ENCODE measurements at regions not wholly inside any gene's neighbourhood (a gene's known extent, or its start where the extent isn't known, plus 50 kb on each side); places are given as distances from the start of the nearest gene placed in this dataset.

GRCh38 chr3:87626546-87626945 is 350.2 kb upstream of the POU1F1 start:
- DNase-seq (no peak), ATAC-seq (no peak)
- H3K4me1 ChIP-seq: no peaks in the 10 kb centered on the region
- H3K27me3 ChIP-seq: no peaks in the 10 kb centered on the region
- TF ChIP-seq CTCF (IDR thresholded peaks at IDR 0.05): no peak
- H3K9me3 ChIP-seq: no peaks in the 10 kb centered on the region
- H3K36me3 ChIP-seq: no peaks in the 10 kb centered on the region
- intact Hi-C loops (cut with DNase I): no loop called here
- H3K27ac ChIP-seq: no peak overlapping the region
- no peak overlapping the region for H3K4me3 ChIP-seq

GRCh38 chr3:87625876-87626275 is 349.5 kb upstream of the POU1F1 start:
- no peaks in the 10 kb centered on the region for H3K9me3 ChIP-seq
- H3K4me1 ChIP-seq: no peaks in the 10 kb centered on the region
- H3K27me3 ChIP-seq: no peaks in the 10 kb centered on the region
- H3K36me3 ChIP-seq: no peaks in the 10 kb centered on the region
- intact Hi-C loops (cut with DNase I): no loop called here
- no peak overlapping the region for H3K27ac ChIP-seq
- H3K4me3 ChIP-seq: no peak overlapping the region
- DNase-seq (no peak), ATAC-seq (no peak)
- no peak for TF ChIP-seq CTCF (IDR thresholded peaks at IDR 0.05)

GRCh38 chr3:87624860-87625259 is 348.5 kb upstream of the POU1F1 start:
- H3K27ac ChIP-seq: no peak overlapping the region
- no peak overlapping the region for H3K4me3 ChIP-seq
- H3K36me3 ChIP-seq: no peaks in the 10 kb centered on the region
- H3K27me3 ChIP-seq: no peaks in the 10 kb centered on the region
- no peak for TF ChIP-seq CTCF (IDR thresholded peaks at IDR 0.05)
- intact Hi-C loops (cut with DNase I): no loop called here
- H3K4me1 ChIP-seq: no peaks in the 10 kb centered on the region
- ATAC-seq: no peak
- no peak for DNase-seq
- H3K9me3 ChIP-seq: no peaks in the 10 kb centered on the region

- Histone ChIP-seq H3K27me3 (no peaks in the 10 kb centered on the region), H3K36me3 (no peaks in the 10 kb centered on the region), H3K4me1 (no peaks in the 10 kb centered on the region), H3K4me3 (no peak overlapping the region), H3K27ac (no peak overlapping the region), H3K9me3 (no peaks in the 10 kb centered on the region)
- ATAC-seq (no peak), DNase-seq (no peak)
- no peak for TF ChIP-seq CTCF (IDR thresholded peaks at IDR 0.05)
- intact Hi-C loops (cut with DNase I): no loop called here
Observed at GRCh38 chr3:87621667-87622066, 345.3 kb upstream of the POU1F1 start.

GRCh38 chr3:87615506-87615905 is 339.1 kb upstream of the POU1F1 start:
- peaks cover 5% of the 10 kb centered on the region for H3K9me3 ChIP-seq
- H3K36me3 ChIP-seq: no peaks in the 10 kb centered on the region
- H3K4me3 ChIP-seq: no peak overlapping the region
- no peak for TF ChIP-seq CTCF (IDR thresholded peaks at IDR 0.05)
- no peak for DNase-seq
- H3K27me3 ChIP-seq: no peaks in the 10 kb centered on the region
- no peak for ATAC-seq
- no peaks in the 10 kb centered on the region for H3K4me1 ChIP-seq
- H3K27ac ChIP-seq: no peak overlapping the region
- intact Hi-C loops (cut with DNase I): no loop called here

- ATAC-seq (no peak), DNase-seq (no peak)
- Histone ChIP-seq H3K36me3 (no peaks in the 10 kb centered on the region), H3K27ac (no peak overlapping the region), H3K9me3 (peaks cover 5% of the 10 kb centered on the region), H3K27me3 (no peaks in the 10 kb centered on the region), H3K4me1 (no peaks in the 10 kb centered on the region), H3K4me3 (no peak overlapping the region)
- intact Hi-C loops (cut with DNase I): no loop called here
- TF ChIP-seq CTCF (IDR thresholded peaks at IDR 0.05): no peak
Observed at GRCh38 chr3:87614998-87615397, 338.6 kb upstream of the POU1F1 start.

Measured in upper lobe of right lung (tissue), 1 donor.